ENCODE measurements at regions not wholly inside any gene's neighbourhood (a gene's known extent, or its start where the extent isn't known, plus 50 kb on each side); places are given as distances from the start of the nearest gene placed in this dataset.
"Not testable (repeated sequence)": the region's sequence is repeated elsewhere in the genome, so short reads cannot be mapped to it uniquely, and the experiment has no call there.

- DNase-seq = no peak
Observed at GRCh38 chr5:25448646-25449045, 803.9 kb upstream of the CDH10 start.

GRCh38 chr5:25448190-25448621 is 803.4 kb upstream of the CDH10 start:
- DNase-seq = no peak

GRCh38 chr5:25446061-25446420 is 801.3 kb upstream of the CDH10 start:
- DNase-seq = not testable (repeated sequence)

GRCh38 chr5:25445381-25446060 is 800.7 kb upstream of the CDH10 start:
- DNase-seq = not testable (repeated sequence)

GRCh38 chr5:25444697-25445096 is 799.9 kb upstream of the CDH10 start:
- no peak for DNase-seq

- DNase-seq = no peak
Observed at GRCh38 chr5:25441810-25442209, 797.0 kb upstream of the CDH10 start.

- DNase-seq = no peak
Observed at GRCh38 chr5:25439025-25439424, 794.2 kb upstream of the CDH10 start.

GRCh38 chr5:25438375-25438774 is 793.6 kb upstream of the CDH10 start:
- DNase-seq = not testable (repeated sequence)

GRCh38 chr5:25436452-25436851 is 791.7 kb upstream of the CDH10 start:
- no peak for DNase-seq

GRCh38 chr5:25435882-25436281 is 791.1 kb upstream of the CDH10 start:
- DNase-seq = no peak

GRCh38 chr5:25427240-25427639 is 782.5 kb upstream of the CDH10 start:
- DNase-seq = no peak

- no peak for DNase-seq
Observed at GRCh38 chr5:25423271-25423670, 778.5 kb upstream of the CDH10 start.

- no peak for DNase-seq
Observed at GRCh38 chr5:25419684-25420083, 774.9 kb upstream of the CDH10 start.

GRCh38 chr5:25418978-25419377 is 774.2 kb upstream of the CDH10 start:
- DNase-seq = no peak

- DNase-seq = no peak
Observed at GRCh38 chr5:25418319-25418859, 773.6 kb upstream of the CDH10 start.

GRCh38 chr5:25416960-25417359 is 772.2 kb upstream of the CDH10 start:
- no peak for DNase-seq

- DNase-seq = no peak
Observed at GRCh38 chr5:25415970-25416369, 771.2 kb upstream of the CDH10 start.

GRCh38 chr5:25414742-25415141 is 770.0 kb upstream of the CDH10 start:
- DNase-seq = no peak

- no peak for DNase-seq
Observed at GRCh38 chr5:25412116-25412661, 767.4 kb upstream of the CDH10 start.

- DNase-seq = not testable (repeated sequence)
Observed at GRCh38 chr5:25407365-25407764, 762.6 kb upstream of the CDH10 start.

- DNase-seq = no peak
Observed at GRCh38 chr5:25405850-25406249, 761.1 kb upstream of the CDH10 start.

- no peak for DNase-seq
Observed at GRCh38 chr5:25399878-25400480, 755.2 kb upstream of the CDH10 start.

GRCh38 chr5:25393957-25394356 is 749.2 kb upstream of the CDH10 start:
- no peak for DNase-seq

- no peak for DNase-seq
Observed at GRCh38 chr5:25393256-25393655, 748.5 kb upstream of the CDH10 start.
